PC-3 (cell line): ENCODE measurements at regions not wholly inside any gene's neighbourhood (a gene's known extent, or its start where the extent isn't known, plus 50 kb on each side); places are given as distances from the start of the nearest gene placed in this dataset.

Source experiments
- ATAC-seq: fragments of 200-7000 bp; cut with Tn5 transposase; 2 replicates; pipeline ENCODE4 v1.9.1; 2020; ENCODE audit warnings: mild to moderate bottlenecking, moderate library complexity
- BruUV-seq: library from RNA; stranded (reverse); fragments of 400-500 nt; replicated peaks from 2 replicates; lab custom pipeline; 2021; lab: Mats Ljungman, UMichigan
- CTCF ChIA-PET: fragments of 300-600 bp; sonication (Branson Sonifier 250); formaldehyde crosslinking; loops from one replicate; lab custom pipeline; 2022; ENCODE audit warnings: antibody characterized with exemption; lab: Charles Lee
- POLR2A ChIA-PET: fragments of 300-600 bp; sonication (Branson Sonifier 250); formaldehyde crosslinking; loops from one replicate; lab custom pipeline; 2022; ENCODE audit warnings: antibody characterized with exemption; ENCODE audit not compliant: unreplicated experiment; lab: Charles Lee
- DNase-seq: peaks from one replicate; pipeline ENCODE4 v3.0.0-alpha.2; 2015
- H2AFZ ChIP-seq: fragments of 300-600 bp; sonication (generic); 2 replicates; pipeline ENCODE4 v1.6.0; 2016; ENCODE audit warnings: antibody characterized with exemption, low read length
- H3F3A ChIP-seq: fragments of 300-600 bp; sonication (generic); one replicate; pipeline ENCODE4 v1.6.0; 2017; ENCODE audit warnings: antibody characterized with exemption, low read length, control low read depth, mild to moderate bottlenecking; ENCODE audit not compliant: unreplicated experiment
- H3K27ac ChIP-seq: fragments of 300-600 bp; sonication (generic); 2 replicates; pipeline ENCODE4 v1.5.1; 2016; ENCODE audit warnings: mild to moderate bottlenecking, low read length
- H3K27me3 ChIP-seq: fragments of 300-600 bp; sonication (generic); 2 replicates; pipeline ENCODE4 v1.6.1; 2016; ENCODE audit warnings: low read length, mixed read lengths
- H3K36me3 ChIP-seq: fragments of 300-600 bp; sonication (generic); 2 replicates; pipeline ENCODE4 v1.6.1; 2016; ENCODE audit warnings: low read depth, mixed run types, low read length, mixed read lengths
- H3K4me1 ChIP-seq: fragments of 300-600 bp; sonication (generic); 2 replicates; pipeline ENCODE4 v1.5.1; 2016; ENCODE audit warnings: low read length; ENCODE audit not compliant: insufficient read depth
- H3K4me2 ChIP-seq: fragments of 300-600 bp; sonication (generic); 2 replicates; pipeline ENCODE4 v1.6.0; 2016; ENCODE audit warnings: low read length
- H3K4me3 ChIP-seq: fragments of 300-600 bp; sonication (generic); 2 replicates; pipeline ENCODE4 v1.5.1; 2016; ENCODE audit warnings: mild to moderate bottlenecking, low read length, mixed read lengths
- H3K79me2 ChIP-seq: fragments of 300-600 bp; sonication (generic); 2 replicates; pipeline ENCODE4 v1.6.1; 2017; ENCODE audit warnings: low read length, mixed read lengths
- H3K9ac ChIP-seq: fragments of 300-600 bp; sonication (generic); 2 replicates; pipeline ENCODE4 v1.6.0; 2016; ENCODE audit warnings: mild to moderate bottlenecking, low read length
- H3K9me2 ChIP-seq: fragments of 300-600 bp; sonication (generic); replicated peaks from 2 replicates; pipeline ENCODE4 v1.6.1; 2016; ENCODE audit warnings: mixed run types, low read length, mixed read lengths
- H3K9me3 ChIP-seq: fragments of 300-600 bp; sonication (generic); 2 replicates; pipeline ENCODE4 v1.6.1; 2016; ENCODE audit warnings: low read length, mixed read lengths
- H4K20me1 ChIP-seq: fragments of 300-600 bp; sonication (generic); 2 replicates; pipeline ENCODE4 v1.6.1; 2016; ENCODE audit warnings: low read length, mixed read lengths
- EZH2 ChIP-seq: fragments of 300-600 bp; sonication (generic); IDR thresholded peaks from one replicate; pipeline ENCODE4 v1.6.1; 2017; ENCODE audit warnings: antibody characterized with exemption, mild to moderate bottlenecking, low read length; ENCODE audit not compliant: unreplicated experiment
- EZH2phosphoT487 ChIP-seq: fragments of 300-600 bp; sonication (generic); IDR thresholded peaks from 2 replicates; pipeline ENCODE4 v1.6.1; 2018; ENCODE audit warnings: mild to moderate bottlenecking, antibody characterized with exemption, low read length, borderline replicate concordance
- intact Hi-C: fragments of 100-400 bp; cut with micrococcal nuclease; formaldehyde crosslinking; loops from 2 replicates; pipeline ENCODE4 v1.9.0; 2023
- TF ChIP-seq, protein P1 (sequence below): fragments of 300-600 bp; sonication (generic); conservative IDR thresholded peaks from 2 replicates; pipeline ENCODE4 v1.5.1; 2017; ENCODE audit warnings: antibody characterized with exemption, low read depth, mild to moderate bottlenecking, low read length

DNA sequence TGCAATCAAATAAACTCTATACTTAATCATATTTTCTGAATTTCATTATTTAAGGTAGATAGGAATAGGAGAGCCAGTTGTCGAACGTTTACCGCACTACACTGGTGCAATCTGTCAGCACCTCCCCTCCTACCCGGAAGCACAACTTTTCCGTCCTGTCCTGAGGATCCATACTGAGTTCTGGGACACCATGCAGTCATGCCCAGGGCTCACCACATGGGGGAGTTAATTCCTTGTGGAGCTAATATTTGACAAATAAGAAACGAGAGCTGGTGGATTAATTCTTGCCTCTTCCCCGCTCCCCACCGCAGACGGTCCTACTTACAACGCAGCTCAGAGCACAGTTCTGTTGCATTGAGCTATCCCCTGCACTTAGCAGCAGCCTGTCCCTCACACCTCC is 107.7 kb upstream of the RALGAPA2 start:
- H4K20me1 ChIP-seq: no peaks in the 10 kb centered on the region
- no peak overlapping the region for H3K27ac ChIP-seq
- H3K9me2 ChIP-seq: no peaks in the 10 kb centered on the region
- CTCF ChIA-PET: no interaction called here
- peaks cover 64% of the 10 kb centered on the region for H3K27me3 ChIP-seq
- H3K9ac ChIP-seq: no peak overlapping the region
- no peaks in the 10 kb centered on the region for H3K4me1 ChIP-seq
- no peak for ATAC-seq
- no peak overlapping the region for H3K4me3 ChIP-seq
- peak; percentile 29 for DNase-seq
- no peak overlapping the region for H2AFZ ChIP-seq
- intact Hi-C loops: no loop called here
- H3K79me2 ChIP-seq: no peaks in the 10 kb centered on the region
- no peaks in the 10 kb centered on the region for H3K9me3 ChIP-seq
- H3F3A ChIP-seq: no peaks in the 10 kb centered on the region
- POLR2A ChIA-PET: no interaction called here
- no peak for TF ChIP-seq EZH2
- TF ChIP-seq, protein P1, sequence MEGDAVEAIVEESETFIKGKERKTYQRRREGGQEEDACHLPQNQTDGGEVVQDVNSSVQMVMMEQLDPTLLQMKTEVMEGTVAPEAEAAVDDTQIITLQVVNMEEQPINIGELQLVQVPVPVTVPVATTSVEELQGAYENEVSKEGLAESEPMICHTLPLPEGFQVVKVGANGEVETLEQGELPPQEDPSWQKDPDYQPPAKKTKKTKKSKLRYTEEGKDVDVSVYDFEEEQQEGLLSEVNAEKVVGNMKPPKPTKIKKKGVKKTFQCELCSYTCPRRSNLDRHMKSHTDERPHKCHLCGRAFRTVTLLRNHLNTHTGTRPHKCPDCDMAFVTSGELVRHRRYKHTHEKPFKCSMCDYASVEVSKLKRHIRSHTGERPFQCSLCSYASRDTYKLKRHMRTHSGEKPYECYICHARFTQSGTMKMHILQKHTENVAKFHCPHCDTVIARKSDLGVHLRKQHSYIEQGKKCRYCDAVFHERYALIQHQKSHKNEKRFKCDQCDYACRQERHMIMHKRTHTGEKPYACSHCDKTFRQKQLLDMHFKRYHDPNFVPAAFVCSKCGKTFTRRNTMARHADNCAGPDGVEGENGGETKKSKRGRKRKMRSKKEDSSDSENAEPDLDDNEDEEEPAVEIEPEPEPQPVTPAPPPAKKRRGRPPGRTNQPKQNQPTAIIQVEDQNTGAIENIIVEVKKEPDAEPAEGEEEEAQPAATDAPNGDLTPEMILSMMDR: peak; percentile 48
- no TSS peak for BruUV-seq
- H3K4me2 ChIP-seq: no peak overlapping the region
- no peaks in the 10 kb centered on the region for H3K36me3 ChIP-seq

DNA sequence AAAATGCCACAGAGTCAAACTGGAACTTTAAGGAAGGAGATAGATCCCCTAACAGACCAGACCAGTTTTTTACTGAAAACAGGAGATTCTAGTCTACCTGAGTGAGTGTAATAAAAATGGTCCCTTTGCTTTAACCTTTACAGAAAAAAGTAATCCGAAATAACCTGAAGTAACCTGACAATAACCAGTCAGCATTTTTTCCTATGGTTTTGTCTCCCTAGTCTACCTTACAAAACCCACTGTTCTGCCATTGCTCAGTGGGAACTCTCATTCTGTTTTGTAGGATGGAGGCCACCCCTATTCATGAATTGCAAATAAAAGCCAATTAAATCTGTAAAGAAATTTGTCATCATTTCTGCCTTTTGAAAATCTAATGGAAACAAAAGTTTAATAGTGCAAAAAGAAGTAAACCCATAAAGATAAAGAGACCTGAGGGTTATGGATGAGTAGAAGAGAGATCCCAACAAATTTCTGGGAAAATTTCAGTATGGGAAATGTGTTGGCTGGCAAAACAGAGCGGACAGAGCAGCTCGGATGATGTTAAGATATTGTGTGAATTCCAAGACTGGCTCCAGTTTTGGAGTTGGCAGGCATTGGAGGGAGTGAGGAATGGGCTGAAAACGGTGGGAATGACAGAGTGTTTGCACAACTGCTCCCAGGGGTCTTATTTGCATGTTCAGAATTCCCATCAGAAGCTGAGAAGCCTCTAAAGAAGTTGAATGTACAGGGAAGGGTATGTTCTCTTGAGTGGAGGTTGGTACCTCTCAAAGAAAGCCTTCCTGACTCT is 104.7 kb upstream of the RALGAPA2 start:
- intact Hi-C loops: no loop called here
- Histone ChIP-seq H4K20me1 (no peaks in the 10 kb centered on the region), H3K27ac (no peak overlapping the region), H3K27me3 (peaks cover 64% of the 10 kb centered on the region), H3K4me1 (no peaks in the 10 kb centered on the region), H3K79me2 (no peaks in the 10 kb centered on the region), H3K9me2 (no peaks in the 10 kb centered on the region), H3F3A (no peaks in the 10 kb centered on the region), H3K4me2 (no peak overlapping the region), H3K36me3 (no peaks in the 10 kb centered on the region), H3K9me3 (no peaks in the 10 kb centered on the region), H3K4me3 (no peak overlapping the region), H3K9ac (no peak overlapping the region), H2AFZ (no peak overlapping the region)
- POLR2A ChIA-PET: no interaction called here
- no peak for ATAC-seq
- TF ChIP-seq EZH2: no peak
- no peak for TF ChIP-seq EZH2phosphoT487
- TF ChIP-seq, protein P1: no peak
- CTCF ChIA-PET: interaction anchor here (0.7 kb wide), 2 partner anchors 44 to 220 kb away, joined by 9 to 10 read pairs; no protein-coding TSS in a partner anchor
- no peak for DNase-seq
- BruUV-seq: no TSS peak

DNA sequence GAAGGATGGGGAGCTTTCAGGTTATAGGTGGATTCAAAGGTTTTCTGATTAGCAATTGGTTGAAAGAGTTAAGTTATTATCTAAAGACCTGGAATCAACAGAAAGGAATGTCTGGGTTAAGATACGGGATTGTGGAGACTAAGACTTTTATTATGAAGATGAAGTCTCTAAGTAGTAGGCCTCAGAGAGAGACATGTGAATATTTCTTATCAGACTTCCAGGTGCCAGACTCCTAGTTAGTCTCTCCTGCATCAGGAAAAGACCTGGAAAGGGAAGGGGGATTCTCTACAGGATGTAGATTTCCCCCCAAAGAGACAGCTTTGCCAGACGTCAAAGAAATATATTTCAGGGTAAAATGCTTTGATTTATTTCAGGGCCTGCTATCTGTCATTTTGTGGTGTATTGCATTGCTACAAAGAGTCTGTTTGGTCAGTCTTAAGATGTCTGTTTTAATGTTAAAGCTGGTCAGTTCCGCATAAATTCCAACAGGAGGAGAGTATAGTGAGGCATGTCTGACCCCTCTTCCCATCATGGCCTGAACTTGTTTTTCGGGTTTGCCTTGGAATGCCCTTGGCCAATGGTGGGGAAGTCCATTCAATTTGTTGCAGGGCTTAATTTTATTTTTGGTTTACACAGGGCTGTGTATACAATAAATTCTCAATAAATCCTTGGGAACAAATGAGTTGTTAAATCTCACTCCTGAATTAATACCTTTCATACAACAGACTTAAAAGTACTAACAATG is 103.4 kb upstream of the RALGAPA2 start:
- no TSS peak for BruUV-seq

More for the DNA sequence above, 103.4 kb upstream of the RALGAPA2 start:
- POLR2A ChIA-PET: no interaction called here
- H3K27me3 ChIP-seq: peaks cover 75% of the 10 kb centered on the region
- no peaks in the 10 kb centered on the region for H3K36me3 ChIP-seq
- no peak overlapping the region for H3K9ac ChIP-seq
- H4K20me1 ChIP-seq: no peaks in the 10 kb centered on the region
- H3K27ac ChIP-seq: no peak overlapping the region
- CTCF ChIA-PET: no interaction called here
- H3K4me1 ChIP-seq: no peaks in the 10 kb centered on the region
- H3K9me2 ChIP-seq: no peaks in the 10 kb centered on the region
- intact Hi-C loops: no loop called here
- no peak for DNase-seq
- H3K79me2 ChIP-seq: no peaks in the 10 kb centered on the region
- H3K4me2 ChIP-seq: no peak overlapping the region
- H2AFZ ChIP-seq: no peak overlapping the region
- no peaks in the 10 kb centered on the region for H3K9me3 ChIP-seq
- no peaks in the 10 kb centered on the region for H3F3A ChIP-seq
- no peak for TF ChIP-seq EZH2
- TF ChIP-seq EZH2phosphoT487: no peak
- TF ChIP-seq, protein P1: no peak
- H3K4me3 ChIP-seq: no peak overlapping the region
- no peak for ATAC-seq
